ENCODE measurements at regions not wholly inside any gene's neighbourhood (a gene's known extent, or its start where the extent isn't known, plus 50 kb on each side); places are given as distances from the start of the nearest gene placed in this dataset.

GRCh38 chr7:125127304-125127703, 197.7 kb upstream of the POT1 start:
- H3K4me3 ChIP-seq (ENCODE audit: low read depth, poor library complexity, severe bottlenecking) = no peak overlapping the region
- TF ChIP-seq CTCF (IDR thresholded peaks at IDR 0.05) (no peak), POLR2A (IDR thresholded peaks at IDR 0.05) (no peak)
- WGBS, 2 donors = 69% methylated on average over 4 of the region's 4 CpGs
- no peak for DNase-seq (ENCODE audit: low spot score in 2 of 2)
- intact Hi-C loops (cut with DNase I; ENCODE audit: low total_unique reads) = no loop called here

GRCh38 chr7:125126376-125126775, 196.8 kb upstream of the POT1 start:
- intact Hi-C loops (cut with DNase I; ENCODE audit: low total_unique reads) = no loop called here
- DNase-seq (ENCODE audit: low spot score in 2 of 2) = no peak
- TF ChIP-seq POLR2A (IDR thresholded peaks at IDR 0.05) = no peak
- TF ChIP-seq CTCF (IDR thresholded peaks at IDR 0.05) = no peak
- no peak overlapping the region for H3K4me3 ChIP-seq (ENCODE audit: low read depth, poor library complexity, severe bottlenecking)
- 41 to 42% methylated on average over 1 of the region's 1 CpG for WGBS, 2 donors

- TF ChIP-seq POLR2A (IDR thresholded peaks at IDR 0.05) (no peak), CTCF (IDR thresholded peaks at IDR 0.05) (no peak)
- no peak overlapping the region for H3K4me3 ChIP-seq (ENCODE audit: low read depth, poor library complexity, severe bottlenecking)
- 93 to 95% methylated on average over 15 of the region's 15 CpGs for WGBS, 2 donors
- DNase-seq (ENCODE audit: low spot score in 2 of 2) = no peak
- intact Hi-C loops (cut with DNase I; ENCODE audit: low total_unique reads) = no loop called here
These were observed 195.7 kb upstream of the POT1 start for GRCh38 chr7:125125315-125125714.

- no peak for DNase-seq (ENCODE audit: low spot score in 2 of 2)
- intact Hi-C loops (cut with DNase I; ENCODE audit: low total_unique reads) = no loop called here
- WGBS, 2 donors = 36 to 38% methylated on average over 2 of the region's 2 CpGs
- H3K4me3 ChIP-seq (ENCODE audit: low read depth, poor library complexity, severe bottlenecking) = no peak overlapping the region
- TF ChIP-seq POLR2A (IDR thresholded peaks at IDR 0.05) (no peak), CTCF (IDR thresholded peaks at IDR 0.05) (no peak)
These were observed 192.5 kb upstream of the POT1 start for GRCh38 chr7:125122173-125122572.

GRCh38 chr7:125119559-125120115, 190.0 kb upstream of the POT1 start:
- TF ChIP-seq CTCF (IDR thresholded peaks at IDR 0.05) (no peak), POLR2A (IDR thresholded peaks at IDR 0.05) (no peak)

GRCh38 chr7:125118444-125118843, 188.8 kb upstream of the POT1 start:
- H3K4me3 ChIP-seq (ENCODE audit: low read depth, poor library complexity, severe bottlenecking) = no peak overlapping the region
- DNase-seq (ENCODE audit: low spot score in 2 of 2) = no peak
- TF ChIP-seq POLR2A (IDR thresholded peaks at IDR 0.05) (no peak), CTCF (IDR thresholded peaks at IDR 0.05) (no peak)
- WGBS, 2 donors = 50 to 53% methylated on average over 1 of the region's 1 CpG
- intact Hi-C loops (cut with DNase I; ENCODE audit: low total_unique reads) = no loop called here

More at GRCh38 chr7:125119559-125120115, 190.0 kb upstream of the POT1 start:
- intact Hi-C loops (cut with DNase I; ENCODE audit: low total_unique reads) = no loop called here
- no peak for DNase-seq (ENCODE audit: low spot score in 2 of 2)
- WGBS, 2 donors = 49 to 52% methylated on average over 4 of the region's 4 CpGs
- no peak overlapping the region for H3K4me3 ChIP-seq (ENCODE audit: low read depth, poor library complexity, severe bottlenecking)
